HEK293 (cell line): ENCODE measurements at regions not wholly inside any gene's neighbourhood (a gene's known extent, or its start where the extent isn't known, plus 50 kb on each side); places are given as distances from the start of the nearest gene placed in this dataset.

Experiments used
- CTCF ChIP-seq: fragments of 450-650 bp; formaldehyde crosslinking; IDR thresholded peaks from 2 replicates; pipeline ENCODE4 v1.5.1; 2016; ENCODE audit warnings: missing biosample characterization, missing genetic modification characterization
- KLF9 ChIP-seq: fragments of 450-650 bp; formaldehyde crosslinking; IDR thresholded peaks from 2 replicates; pipeline ENCODE4 v1.5.1; 2016; ENCODE audit warnings: missing biosample characterization, missing genetic modification characterization, low read depth
- ZNF274 ChIP-seq, 2 experiments: fragments of 200-500 bp in 1 of 2; fragments of 450-650 bp in 1 of 2; sonication (Bioruptor generic) in 1 of 2; formaldehyde crosslinking in 1 of 2; IDR thresholded peaks; 2 replicates each; pipeline versions ENCODE4 v1.5.1 to v1.6.1; 2014 to 2016; ENCODE audit warnings: borderline replicate concordance in 1 of 2, inconsistent platforms in 1 of 2, low read length in 1 of 2, missing biosample characterization in 1 of 2, missing genetic modification characterization in 1 of 2
- ZNF670 ChIP-seq: fragments of 450-650 bp; formaldehyde crosslinking; IDR thresholded peaks from 2 replicates; pipeline ENCODE4 v1.5.1; 2016; ENCODE audit warnings: missing biosample characterization, missing genetic modification characterization, low read depth

- TF ChIP-seq CTCF (tag by site-specific recombination) (no peak), ZNF274 (IDR thresholded peaks at IDR 0.05; ENCODE audit: low read length) (no peak), ZNF274 (tag by site-specific recombination; IDR thresholded peaks at IDR 0.05; ENCODE audit: borderline replicate concordance) (no peak), KLF9 (tag by site-specific recombination) (no peak), ZNF670 (no peak)
Observed at GRCh38 chr6:147080225-147080624, 124.0 kb upstream of the STXBP5 start.
